ENCODE measurements at regions not wholly inside any gene's neighbourhood (a gene's known extent, or its start where the extent isn't known, plus 50 kb on each side); places are given as distances from the start of the nearest gene placed in this dataset.

DNA sequence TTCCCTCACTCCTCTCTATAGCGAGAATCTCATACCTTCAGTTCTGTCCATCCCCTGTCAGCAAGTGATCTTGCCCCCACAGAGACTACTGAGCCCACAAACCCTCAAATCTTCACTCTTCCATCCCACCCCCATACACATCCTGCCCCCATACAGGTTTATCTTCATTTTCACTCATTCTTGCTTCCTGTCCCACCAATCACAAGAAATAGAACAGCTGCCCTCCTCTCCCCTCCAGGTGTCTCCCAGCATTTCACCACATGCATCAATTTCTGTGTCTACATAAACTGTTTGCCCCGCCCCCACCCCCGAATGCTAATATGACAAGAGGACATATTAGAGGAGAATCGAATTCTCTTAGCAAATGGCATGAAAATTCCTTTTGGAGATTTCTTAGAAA, 54.9 kb upstream of the CARMIL1 start:
- no peak for DNase-seq (ENCODE audit: low spot score)

DNA sequence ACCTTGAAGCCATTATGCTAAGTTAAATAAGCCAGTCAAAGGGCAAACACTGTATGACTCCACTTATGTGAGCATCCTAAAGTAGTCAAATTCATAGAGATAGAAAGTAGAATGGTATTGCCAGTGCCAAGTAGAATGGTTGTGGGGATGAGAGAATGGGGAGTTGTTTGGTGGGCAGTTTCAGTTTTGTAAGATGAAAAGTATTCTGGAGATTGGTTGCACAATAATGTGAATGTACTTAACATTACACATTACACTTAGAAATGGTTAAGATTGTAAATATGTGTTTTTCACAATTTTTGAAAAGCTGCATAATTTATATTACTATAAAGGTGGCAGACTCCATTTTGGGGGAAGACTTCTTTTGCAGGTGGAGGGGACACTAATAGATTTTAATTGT, 51.3 kb upstream of the CARMIL1 start:
- no peak for DNase-seq (ENCODE audit: low spot score)

Measured in globus pallidus (tissue), 1 donor.